Panc1 (cell line): ENCODE measurements at regions not wholly inside any gene's neighbourhood (a gene's known extent, or its start where the extent isn't known, plus 50 kb on each side); places are given as distances from the start of the nearest gene placed in this dataset.

Experiments
- ATAC-seq: fragments of 200-7000 bp; cut with Tn5 transposase; 2 replicates; pipeline ENCODE4 v1.9.1; 2020; ENCODE audit warnings: mild to moderate bottlenecking, moderate library complexity
- BruUV-seq: library from RNA; stranded (reverse); fragments of 400-500 nt; replicated peaks from 2 replicates; lab custom pipeline; 2021; lab: Mats Ljungman, UMichigan
- CTCF ChIA-PET: fragments of 300-600 bp; sonication (Branson Sonifier 250); formaldehyde crosslinking; loops from one replicate; lab custom pipeline; 2022; ENCODE audit warnings: antibody characterized with exemption; lab: Charles Lee
- POLR2A ChIA-PET: fragments of 300-600 bp; sonication (Branson Sonifier 250); formaldehyde crosslinking; loops from one replicate; lab custom pipeline; 2022; ENCODE audit warnings: antibody characterized with exemption; lab: Charles Lee
- DNase-seq: peaks from one replicate; pipeline ENCODE4 v3.0.0-alpha.2; 2010; ENCODE audit warnings: low read depth, low spot score
- H3K27ac ChIP-seq: 2 replicates; pipeline ENCODE4 v1.5.1; 2011; ENCODE audit warnings: mild to moderate bottlenecking, low read length, inconsistent platforms
- H3K27me3 ChIP-seq: fragments of 200-500 bp; sonication (Bioruptor generic); 2 replicates; pipeline ENCODE4 v1.6.0; 2014; ENCODE audit warnings: low read length, inconsistent platforms; ENCODE audit not compliant: control insufficient read depth, insufficient read depth
- H3K36me3 ChIP-seq: fragments of 200-500 bp; sonication (Bioruptor generic); 2 replicates; pipeline ENCODE4 v1.5.1; 2014; ENCODE audit warnings: inconsistent platforms, mild to moderate bottlenecking, low read length, moderate library complexity; ENCODE audit not compliant: control insufficient read depth, insufficient read depth
- H3K4me1 ChIP-seq: 2 replicates; pipeline ENCODE4 v1.5.1; 2011; ENCODE audit warnings: inconsistent platforms, mild to moderate bottlenecking, low read length, moderate library complexity; ENCODE audit not compliant: control insufficient read depth, insufficient read depth
- H3K4me3 ChIP-seq, 2 experiments: 2 replicates each; pipeline ENCODE4 v1.5.1; 2011 to 2012; ENCODE audit warnings: low read depth in 2 of 2, low read length in 2 of 2, mild to moderate bottlenecking in 2 of 2, inconsistent platforms in 1 of 2, moderate library complexity in 1 of 2
- H3K9me3 ChIP-seq: fragments of 200-500 bp; sonication (Bioruptor generic); 2 replicates; pipeline ENCODE4 v1.5.1; 2014; ENCODE audit warnings: low read depth, mild to moderate bottlenecking, inconsistent platforms, low read length, moderate library complexity; ENCODE audit not compliant: control insufficient read depth, insufficient read depth
- CTCF ChIP-seq: fragments of 450-650 bp; IDR thresholded peaks from 2 replicates; pipeline ENCODE4 v1.5.1; 2017; ENCODE audit warnings: mild to moderate bottlenecking
- POLR2AphosphoS5 ChIP-seq: IDR thresholded peaks from 2 replicates; pipeline ENCODE4 v1.6.1; 2012; ENCODE audit warnings: mild to moderate bottlenecking, low read depth, low read length, moderate library complexity
- REST ChIP-seq, 2 experiments: IDR thresholded peaks; 2 replicates each; pipeline ENCODE4 v1.6.1; 2011 to 2012; ENCODE audit warnings: low read depth in 2 of 2, control low read depth in 1 of 2, low read length in 1 of 2, mild to moderate bottlenecking in 1 of 2, moderate library complexity in 1 of 2; ENCODE audit not compliant: insufficient read depth in 1 of 2
- SIN3A ChIP-seq: IDR thresholded peaks from 2 replicates; pipeline ENCODE4 v1.6.1; 2012; ENCODE audit warnings: low read depth, mild to moderate bottlenecking, low read length, moderate library complexity, borderline replicate concordance; ENCODE audit not compliant: insufficient read depth
- TCF7L2 ChIP-seq: IDR thresholded peaks from 2 replicates; pipeline ENCODE4 v1.6.1; 2011; ENCODE audit warnings: mild to moderate bottlenecking, low read depth, low read length, inconsistent platforms
- in situ Hi-C: cut with HindIII; loops from 2 replicates; pipeline ENCODE4 v1.10.0; 2016; ENCODE audit warnings: low sequenced_read_pairs, low pct_unique_long_range_greater_than_20kb
- intact Hi-C: fragments of 100-400 bp; cut with micrococcal nuclease; formaldehyde crosslinking; loops from one replicate; pipeline ENCODE4 v1.10.0; 2022; ENCODE audit not compliant: unreplicated experiment

- TF ChIP-seq TCF7L2: no peak
- TF ChIP-seq POLR2AphosphoS5: no peak
- TF ChIP-seq SIN3A: no peak
- TF ChIP-seq REST (IDR thresholded peaks at IDR 0.05; ENCODE audit: insufficient read depth in 1 of 2, low read depth in 2 of 2, low read length in 1 of 2): no peak
- TF ChIP-seq CTCF: no peak
- BruUV-seq: no TSS peak
- ATAC-seq (no peak), DNase-seq (no peak)
- H3K4me1 ChIP-seq: no peaks in the 10 kb centered on the region
- no peaks in the 10 kb centered on the region for H3K27me3 ChIP-seq
- no peaks in the 10 kb centered on the region for H3K36me3 ChIP-seq
- no peaks in the 10 kb centered on the region for H3K9me3 ChIP-seq
- POLR2A ChIA-PET: no interaction called here
- in situ Hi-C loops: no loop called here
- H3K4me3 ChIP-seq: no peak overlapping the region
- intact Hi-C loops: no loop called here
- CTCF ChIA-PET: no interaction called here
- no peak overlapping the region for H3K27ac ChIP-seq
These were observed 301.1 kb downstream of the IRS2 start for GRCh38 chr13:109485136-109485794.

- DNase-seq (no peak), ATAC-seq (no peak)
- TF ChIP-seq TCF7L2: no peak
- no peak for TF ChIP-seq POLR2AphosphoS5
- TF ChIP-seq SIN3A: no peak
- no peak for TF ChIP-seq CTCF
- Histone ChIP-seq H3K4me1 (no peaks in the 10 kb centered on the region), H3K27ac (no peak overlapping the region), H3K27me3 (no peaks in the 10 kb centered on the region), H3K4me3 (no peak overlapping the region), H3K9me3 (no peaks in the 10 kb centered on the region), H3K36me3 (no peaks in the 10 kb centered on the region)
- in situ Hi-C loops: no loop called here
- ChIA-PET CTCF (no interaction called here), POLR2A (no interaction called here)
- intact Hi-C loops: no loop called here
- BruUV-seq: no TSS peak
These were observed 303.1 kb downstream of the IRS2 start for GRCh38 chr13:109483284-109483683.
